HepG2 (cell line): ENCODE measurements at regions not wholly inside any gene's neighbourhood (a gene's known extent, or its start where the extent isn't known, plus 50 kb on each side); places are given as distances from the start of the nearest gene placed in this dataset.

Experiments
- CBX2 ChIP-seq, 2 experiments: fragments of 200-600 bp in 1 of 2; sonication (generic); formaldehyde crosslinking in 1 of 2; IDR thresholded peaks; 2 replicates each; pipeline versions ENCODE4 v1.7.0 to v1.8.1; 2018 to 2022; ENCODE audit warnings: low read depth in 2 of 2, low read length in 1 of 2, mild to moderate bottlenecking in 1 of 2, missing genetic modification reagents in 1 of 2
- HDAC6 ChIP-seq: fragments of 200-600 bp; sonication (generic); IDR thresholded peaks from 2 replicates; pipeline ENCODE4 v1.7.0; 2017; ENCODE audit warnings: mild to moderate bottlenecking, antibody characterized with exemption, low read length, low read depth
- POGZ ChIP-seq: sonication (generic); formaldehyde crosslinking; IDR thresholded peaks from 2 replicates; pipeline ENCODE4 v1.4.0; 2020; ENCODE audit warnings: mild to moderate bottlenecking, missing genetic modification reagents
- SMARCC2 ChIP-seq: fragments of 450-650 bp; IDR thresholded peaks from 2 replicates; pipeline ENCODE4 v1.6.1; 2017; ENCODE audit warnings: antibody characterized with exemption, mild to moderate bottlenecking
- ZFP36 ChIP-seq: fragments of 150-350 bp; IDR thresholded peaks from 2 replicates; pipeline ENCODE4 v1.6.1; 2018; ENCODE audit warnings: borderline replicate concordance, low read length, low read depth; ENCODE audit not compliant: partially characterized antibody
- ZKSCAN1 ChIP-seq: fragments of 150-350 bp; IDR thresholded peaks from 2 replicates; pipeline ENCODE4 v1.6.1; 2014; ENCODE audit warnings: low read length
- ZZZ3 ChIP-seq: sonication (generic); formaldehyde crosslinking; IDR thresholded peaks from 2 replicates; pipeline ENCODE4 v1.4.0; 2020; ENCODE audit warnings: missing genetic modification reagents, mild to moderate bottlenecking, borderline replicate concordance
- TF ChIP-seq, protein P1 (sequence below), 2 experiments: IDR thresholded peaks; 2 replicates each; pipeline ENCODE4 v1.6.1; 2011 to 2012; ENCODE audit warnings: low read length in 2 of 2, borderline replicate concordance in 1 of 2, low read depth in 1 of 2, mild to moderate bottlenecking in 1 of 2, moderate library complexity in 1 of 2
- TF ChIP-seq, protein P2 (sequence below): sonication (generic); formaldehyde crosslinking; IDR thresholded peaks from 2 replicates; pipeline ENCODE4 v1.9.0; 2022; ENCODE audit warnings: missing genetic modification reagents, mild to moderate bottlenecking, borderline replicate concordance
- TF ChIP-seq, protein P3 (sequence below): IDR thresholded peaks from 2 replicates; pipeline ENCODE4 v1.6.1; 2012; ENCODE audit warnings: low read depth, low read length, improper control_type of control experiment
- TF ChIP-seq, protein P4 (sequence below): sonication (generic); formaldehyde crosslinking; IDR thresholded peaks from 2 replicates; pipeline ENCODE4 v1.5.0; 2020; ENCODE audit warnings: mild to moderate bottlenecking, missing genetic modification reagents, moderate library complexity
- TF ChIP-seq, protein P5 (sequence below): sonication (generic); formaldehyde crosslinking; IDR thresholded peaks from 2 replicates; pipeline ENCODE4 v1.9.0; 2021; ENCODE audit warnings: missing genetic modification reagents, borderline replicate concordance

DNA sequence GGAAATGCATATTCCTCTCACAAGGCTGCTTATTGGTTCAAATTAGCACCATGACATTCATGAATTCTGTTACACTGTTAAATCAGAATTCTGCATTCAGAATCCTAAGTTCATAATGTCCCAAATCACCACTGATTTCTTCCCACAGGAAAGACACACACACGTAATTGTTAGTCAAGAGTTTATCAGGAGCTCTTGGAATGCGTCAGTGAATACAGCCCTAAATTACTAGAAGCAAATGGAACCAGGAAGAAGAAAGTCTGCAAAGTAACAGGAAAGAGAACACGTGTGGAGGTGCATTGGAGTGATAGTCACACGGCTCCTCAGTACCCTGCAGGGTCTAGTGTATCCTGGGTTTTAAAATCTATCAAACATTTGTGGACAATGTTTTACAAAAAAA, 110.2 kb downstream of the ANXA2R start:
- TF ChIP-seq ZKSCAN1 (no peak), CBX2 (IDR thresholded peaks at IDR 0.05; ENCODE audit: low read depth, low read length) (no peak), CBX2 (CRISPR knock-in tag; IDR thresholded peaks at IDR 0.05; ENCODE audit: low read depth) (no peak), SMARCC2 (no peak), POGZ (CRISPR knock-in tag) (no peak), HDAC6 (no peak), ZZZ3 (CRISPR knock-in tag) (no peak), ZFP36 (no peak)
- TF ChIP-seq, protein P1, sequence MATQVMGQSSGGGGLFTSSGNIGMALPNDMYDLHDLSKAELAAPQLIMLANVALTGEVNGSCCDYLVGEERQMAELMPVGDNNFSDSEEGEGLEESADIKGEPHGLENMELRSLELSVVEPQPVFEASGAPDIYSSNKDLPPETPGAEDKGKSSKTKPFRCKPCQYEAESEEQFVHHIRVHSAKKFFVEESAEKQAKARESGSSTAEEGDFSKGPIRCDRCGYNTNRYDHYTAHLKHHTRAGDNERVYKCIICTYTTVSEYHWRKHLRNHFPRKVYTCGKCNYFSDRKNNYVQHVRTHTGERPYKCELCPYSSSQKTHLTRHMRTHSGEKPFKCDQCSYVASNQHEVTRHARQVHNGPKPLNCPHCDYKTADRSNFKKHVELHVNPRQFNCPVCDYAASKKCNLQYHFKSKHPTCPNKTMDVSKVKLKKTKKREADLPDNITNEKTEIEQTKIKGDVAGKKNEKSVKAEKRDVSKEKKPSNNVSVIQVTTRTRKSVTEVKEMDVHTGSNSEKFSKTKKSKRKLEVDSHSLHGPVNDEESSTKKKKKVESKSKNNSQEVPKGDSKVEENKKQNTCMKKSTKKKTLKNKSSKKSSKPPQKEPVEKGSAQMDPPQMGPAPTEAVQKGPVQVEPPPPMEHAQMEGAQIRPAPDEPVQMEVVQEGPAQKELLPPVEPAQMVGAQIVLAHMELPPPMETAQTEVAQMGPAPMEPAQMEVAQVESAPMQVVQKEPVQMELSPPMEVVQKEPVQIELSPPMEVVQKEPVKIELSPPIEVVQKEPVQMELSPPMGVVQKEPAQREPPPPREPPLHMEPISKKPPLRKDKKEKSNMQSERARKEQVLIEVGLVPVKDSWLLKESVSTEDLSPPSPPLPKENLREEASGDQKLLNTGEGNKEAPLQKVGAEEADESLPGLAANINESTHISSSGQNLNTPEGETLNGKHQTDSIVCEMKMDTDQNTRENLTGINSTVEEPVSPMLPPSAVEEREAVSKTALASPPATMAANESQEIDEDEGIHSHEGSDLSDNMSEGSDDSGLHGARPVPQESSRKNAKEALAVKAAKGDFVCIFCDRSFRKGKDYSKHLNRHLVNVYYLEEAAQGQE (IDR thresholded peaks at IDR 0.05; ENCODE audit: borderline replicate concordance in 1 of 2, low read depth in 1 of 2, low read length in 2 of 2): no peak
- TF ChIP-seq, protein P2, sequence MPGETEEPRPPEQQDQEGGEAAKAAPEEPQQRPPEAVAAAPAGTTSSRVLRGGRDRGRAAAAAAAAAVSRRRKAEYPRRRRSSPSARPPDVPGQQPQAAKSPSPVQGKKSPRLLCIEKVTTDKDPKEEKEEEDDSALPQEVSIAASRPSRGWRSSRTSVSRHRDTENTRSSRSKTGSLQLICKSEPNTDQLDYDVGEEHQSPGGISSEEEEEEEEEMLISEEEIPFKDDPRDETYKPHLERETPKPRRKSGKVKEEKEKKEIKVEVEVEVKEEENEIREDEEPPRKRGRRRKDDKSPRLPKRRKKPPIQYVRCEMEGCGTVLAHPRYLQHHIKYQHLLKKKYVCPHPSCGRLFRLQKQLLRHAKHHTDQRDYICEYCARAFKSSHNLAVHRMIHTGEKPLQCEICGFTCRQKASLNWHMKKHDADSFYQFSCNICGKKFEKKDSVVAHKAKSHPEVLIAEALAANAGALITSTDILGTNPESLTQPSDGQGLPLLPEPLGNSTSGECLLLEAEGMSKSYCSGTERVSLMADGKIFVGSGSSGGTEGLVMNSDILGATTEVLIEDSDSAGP: no peak
- TF ChIP-seq, protein P3, sequence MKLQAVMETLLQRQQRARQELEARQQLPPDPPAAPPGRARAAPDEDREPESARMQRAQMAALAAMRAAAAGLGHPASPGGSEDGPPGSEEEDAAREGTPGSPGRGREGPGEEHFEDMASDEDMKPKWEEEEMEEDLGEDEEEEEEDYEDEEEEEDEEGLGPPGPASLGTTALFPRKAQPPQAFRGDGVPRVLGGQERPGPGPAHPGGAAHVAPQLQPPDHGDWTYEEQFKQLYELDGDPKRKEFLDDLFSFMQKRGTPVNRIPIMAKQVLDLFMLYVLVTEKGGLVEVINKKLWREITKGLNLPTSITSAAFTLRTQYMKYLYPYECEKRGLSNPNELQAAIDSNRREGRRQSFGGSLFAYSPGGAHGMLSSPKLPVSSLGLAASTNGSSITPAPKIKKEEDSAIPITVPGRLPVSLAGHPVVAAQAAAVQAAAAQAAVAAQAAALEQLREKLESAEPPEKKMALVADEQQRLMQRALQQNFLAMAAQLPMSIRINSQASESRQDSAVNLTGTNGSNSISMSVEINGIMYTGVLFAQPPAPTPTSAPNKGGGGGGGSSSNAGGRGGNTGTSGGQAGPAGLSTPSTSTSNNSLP: no peak
- TF ChIP-seq, protein P4, sequence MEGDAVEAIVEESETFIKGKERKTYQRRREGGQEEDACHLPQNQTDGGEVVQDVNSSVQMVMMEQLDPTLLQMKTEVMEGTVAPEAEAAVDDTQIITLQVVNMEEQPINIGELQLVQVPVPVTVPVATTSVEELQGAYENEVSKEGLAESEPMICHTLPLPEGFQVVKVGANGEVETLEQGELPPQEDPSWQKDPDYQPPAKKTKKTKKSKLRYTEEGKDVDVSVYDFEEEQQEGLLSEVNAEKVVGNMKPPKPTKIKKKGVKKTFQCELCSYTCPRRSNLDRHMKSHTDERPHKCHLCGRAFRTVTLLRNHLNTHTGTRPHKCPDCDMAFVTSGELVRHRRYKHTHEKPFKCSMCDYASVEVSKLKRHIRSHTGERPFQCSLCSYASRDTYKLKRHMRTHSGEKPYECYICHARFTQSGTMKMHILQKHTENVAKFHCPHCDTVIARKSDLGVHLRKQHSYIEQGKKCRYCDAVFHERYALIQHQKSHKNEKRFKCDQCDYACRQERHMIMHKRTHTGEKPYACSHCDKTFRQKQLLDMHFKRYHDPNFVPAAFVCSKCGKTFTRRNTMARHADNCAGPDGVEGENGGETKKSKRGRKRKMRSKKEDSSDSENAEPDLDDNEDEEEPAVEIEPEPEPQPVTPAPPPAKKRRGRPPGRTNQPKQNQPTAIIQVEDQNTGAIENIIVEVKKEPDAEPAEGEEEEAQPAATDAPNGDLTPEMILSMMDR (CRISPR knock-in tag): no peak
- TF ChIP-seq, protein P5, sequence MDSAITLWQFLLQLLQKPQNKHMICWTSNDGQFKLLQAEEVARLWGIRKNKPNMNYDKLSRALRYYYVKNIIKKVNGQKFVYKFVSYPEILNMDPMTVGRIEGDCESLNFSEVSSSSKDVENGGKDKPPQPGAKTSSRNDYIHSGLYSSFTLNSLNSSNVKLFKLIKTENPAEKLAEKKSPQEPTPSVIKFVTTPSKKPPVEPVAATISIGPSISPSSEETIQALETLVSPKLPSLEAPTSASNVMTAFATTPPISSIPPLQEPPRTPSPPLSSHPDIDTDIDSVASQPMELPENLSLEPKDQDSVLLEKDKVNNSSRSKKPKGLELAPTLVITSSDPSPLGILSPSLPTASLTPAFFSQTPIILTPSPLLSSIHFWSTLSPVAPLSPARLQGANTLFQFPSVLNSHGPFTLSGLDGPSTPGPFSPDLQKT (CRISPR knock-in tag): no peak
